HG03280 (cell line): ENCODE measurements at regions not wholly inside any gene's neighbourhood (a gene's known extent, or its start where the extent isn't known, plus 50 kb on each side); places are given as distances from the start of the nearest gene placed in this dataset.
"Not testable (repeated sequence)": the region's sequence is repeated elsewhere in the genome, so short reads cannot be mapped to it uniquely, and the experiment has no call there.

Experiments used
- ATAC-seq: cut with Tn5 transposase; IDR thresholded peaks from one replicate; pipeline ENCODE4 v1.9.1; 2021; ENCODE audit warnings: mild to moderate bottlenecking, moderate library complexity; ENCODE audit not compliant: unreplicated experiment

DNA sequence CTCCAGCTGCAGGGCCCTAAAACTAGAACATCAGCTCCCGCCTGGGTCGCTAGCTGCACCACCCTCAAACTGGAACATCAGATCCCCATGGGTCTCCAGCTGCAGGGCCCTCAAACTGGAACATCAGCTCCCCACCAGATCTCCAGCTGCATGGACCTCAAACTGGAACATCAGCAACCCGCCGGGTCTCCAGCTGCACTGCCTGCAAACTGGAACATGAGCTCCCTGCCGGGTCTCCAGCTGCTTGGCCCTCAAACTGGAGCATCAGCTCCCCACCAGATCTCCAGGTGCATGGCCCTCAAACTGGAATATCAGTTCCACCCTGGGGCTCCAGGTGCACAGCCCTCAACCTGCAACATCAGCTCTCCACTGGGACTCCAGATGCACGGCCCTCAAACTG lies 82.7 kb downstream of the TFRC start:
- not testable (repeated sequence) for ATAC-seq

- not testable (repeated sequence) for ATAC-seq
Observed at GRCh38 chr3:195996314-195996713, 85.6 kb downstream of the TFRC start.

DNA sequence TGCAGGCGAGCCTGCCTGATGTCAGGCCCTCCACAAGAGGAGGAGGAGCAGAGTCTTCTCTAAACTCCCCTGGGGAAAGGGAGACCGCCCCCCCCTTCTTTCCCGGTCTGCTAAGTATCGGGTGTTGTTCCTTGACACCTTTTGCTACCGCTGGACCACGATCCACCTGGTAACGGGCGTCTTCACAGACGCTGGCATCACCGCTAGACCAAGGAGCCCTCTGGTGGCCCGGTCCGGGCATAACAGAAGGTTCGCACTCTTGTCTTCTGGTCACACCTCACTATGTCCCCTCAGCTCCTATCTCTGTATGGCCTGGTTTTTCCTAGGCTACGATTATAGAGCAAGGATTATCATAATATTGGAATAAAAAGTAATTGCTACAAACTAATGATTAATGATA lies 86.0 kb upstream of the TNK2 start:
- not testable (repeated sequence) for ATAC-seq

GRCh38 chr3:195993671-195994070 lies 85.3 kb upstream of the TNK2 start:
- ATAC-seq, result not testable (repeated sequence)

DNA sequence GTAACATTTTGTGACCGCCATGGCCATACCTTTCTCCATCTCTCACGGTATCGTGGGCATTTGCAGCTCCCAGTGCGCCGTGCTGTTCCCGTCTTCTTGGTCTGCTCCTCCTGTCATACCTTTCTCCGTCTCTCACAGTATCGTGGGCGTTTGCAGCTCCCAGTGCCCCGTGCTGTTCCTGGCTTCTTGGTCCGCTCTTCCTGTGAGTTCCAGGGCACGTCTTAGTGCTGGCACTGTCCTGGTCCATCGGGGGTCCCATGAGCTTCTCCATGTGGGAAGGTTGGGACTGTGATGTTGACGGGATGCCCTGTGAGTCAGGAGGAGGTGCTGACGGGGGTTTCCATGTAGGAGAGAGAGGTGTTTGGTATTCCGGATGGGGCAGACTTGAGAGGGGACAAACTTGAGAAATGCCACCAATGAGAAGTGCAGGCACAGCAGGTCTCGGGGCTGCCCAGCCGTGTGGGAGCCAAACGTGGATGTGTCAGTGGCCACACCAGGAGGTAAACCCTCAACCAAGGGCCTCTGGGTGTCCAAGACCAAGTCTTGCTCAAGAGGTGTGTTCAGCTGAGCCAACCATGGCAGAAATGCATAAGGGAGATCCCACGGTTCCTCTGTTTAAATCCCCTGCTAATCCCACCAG lies 84.7 kb upstream of the TNK2 start:
- ATAC-seq, result not testable (repeated sequence)

GRCh38 chr3:195991986-195992385 lies 83.6 kb upstream of the TNK2 start:
- not testable (repeated sequence) for ATAC-seq

DNA sequence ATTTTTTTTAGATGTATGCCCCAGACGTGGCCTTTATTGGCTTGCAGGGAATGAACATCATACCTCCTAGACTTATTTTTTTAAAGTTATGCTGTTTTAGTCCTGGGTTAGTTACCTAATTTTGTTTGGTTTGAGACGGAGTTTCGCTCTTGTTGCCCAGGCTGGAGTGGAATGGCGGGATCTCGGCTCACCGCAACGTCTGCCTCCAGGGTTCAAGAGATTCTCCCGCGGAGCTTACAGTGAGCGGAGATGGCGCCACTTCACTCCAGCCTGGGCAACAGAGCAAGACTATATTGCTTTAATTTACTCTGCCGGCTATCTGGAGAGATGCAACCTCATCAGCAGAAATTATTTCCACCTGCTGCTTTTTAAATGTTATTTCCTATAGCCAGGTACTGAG lies 82.9 kb upstream of the TNK2 start:
- not testable (repeated sequence) for ATAC-seq

- not testable (repeated sequence) for ATAC-seq
Observed at GRCh38 chr3:195990841-195991174, 82.5 kb upstream of the TNK2 start.

DNA sequence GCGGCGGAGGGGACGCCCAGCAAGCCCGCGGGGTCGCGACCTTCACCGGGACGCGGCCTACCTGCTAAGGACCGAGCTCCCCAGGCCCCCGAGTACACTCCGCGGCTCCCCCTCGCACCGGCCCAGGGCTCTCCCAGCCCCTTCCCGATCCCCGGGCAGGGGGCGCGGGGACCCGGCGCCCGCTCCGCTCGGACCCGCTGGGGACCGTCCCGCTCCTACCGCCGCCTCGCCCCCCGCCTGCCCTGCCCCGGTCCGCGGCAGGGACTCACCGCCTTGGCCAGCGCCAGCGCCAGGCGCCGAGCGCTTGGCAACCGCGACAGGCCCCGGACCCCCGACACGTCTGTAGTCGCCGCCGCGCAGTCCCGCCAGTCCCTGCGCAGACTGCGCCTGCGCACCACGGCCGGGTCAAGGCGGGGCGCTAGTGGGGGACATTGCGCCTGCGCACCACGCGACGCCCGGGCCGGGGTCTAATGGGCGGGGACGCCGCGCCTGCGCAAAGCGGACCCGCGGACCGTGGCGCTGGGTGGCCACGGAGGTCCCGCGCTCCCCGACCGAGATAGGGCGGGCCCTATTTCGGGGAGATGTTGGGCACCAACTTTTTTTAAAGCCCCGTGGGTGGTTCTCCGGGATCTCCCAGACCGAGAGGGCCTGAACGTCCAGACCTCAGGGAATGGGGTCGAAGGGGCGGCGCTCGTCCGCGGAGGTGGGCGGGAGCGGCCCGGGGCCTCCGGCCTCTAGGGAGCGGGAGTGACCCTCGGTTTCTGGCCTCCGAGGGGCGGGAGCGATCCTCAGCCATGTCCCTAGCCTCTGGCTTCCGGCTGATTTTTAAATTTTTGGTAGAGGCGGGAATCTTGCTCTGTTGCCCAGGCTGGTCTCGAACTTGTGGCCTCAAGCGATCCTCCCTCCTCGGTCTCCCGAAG lies 81.8 kb upstream of the TNK2 start:
- peak; percentile 90 for ATAC-seq

DNA sequence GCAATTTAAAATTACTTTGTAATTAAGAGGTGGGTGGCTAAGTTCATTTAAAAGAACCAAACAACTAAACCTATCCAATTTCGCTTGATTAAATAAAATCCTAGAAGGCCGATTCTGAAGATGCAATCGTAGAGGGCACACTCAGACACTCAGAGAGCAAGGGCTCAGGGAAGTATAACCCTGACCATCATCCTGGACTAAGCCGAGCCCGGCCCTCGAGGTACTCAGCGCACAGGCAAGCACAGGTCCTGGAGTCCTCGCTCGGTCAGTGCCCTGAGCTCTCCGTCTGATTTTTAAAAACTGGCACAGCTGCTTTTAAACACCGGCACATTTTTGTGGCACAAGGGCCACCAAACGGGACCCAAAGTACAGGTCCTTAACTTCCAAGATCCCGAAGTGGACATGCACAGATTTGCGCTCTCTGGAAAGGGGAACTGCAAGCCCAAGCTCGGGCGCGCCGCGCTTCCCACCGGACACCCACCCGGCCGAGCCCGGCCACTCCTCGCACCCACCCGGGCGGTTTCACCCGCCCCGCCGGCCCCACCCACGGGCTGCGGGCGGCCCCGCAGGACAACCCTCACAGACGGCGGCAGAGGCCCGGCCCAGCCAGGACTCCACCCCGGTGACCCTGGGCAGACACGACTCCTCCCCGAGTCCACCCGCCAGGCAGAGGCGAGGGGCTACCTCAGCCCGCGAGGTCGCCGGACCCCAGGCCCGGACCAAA lies 81.0 kb upstream of the TNK2 start:
- ATAC-seq, result peak; percentile 44

DNA sequence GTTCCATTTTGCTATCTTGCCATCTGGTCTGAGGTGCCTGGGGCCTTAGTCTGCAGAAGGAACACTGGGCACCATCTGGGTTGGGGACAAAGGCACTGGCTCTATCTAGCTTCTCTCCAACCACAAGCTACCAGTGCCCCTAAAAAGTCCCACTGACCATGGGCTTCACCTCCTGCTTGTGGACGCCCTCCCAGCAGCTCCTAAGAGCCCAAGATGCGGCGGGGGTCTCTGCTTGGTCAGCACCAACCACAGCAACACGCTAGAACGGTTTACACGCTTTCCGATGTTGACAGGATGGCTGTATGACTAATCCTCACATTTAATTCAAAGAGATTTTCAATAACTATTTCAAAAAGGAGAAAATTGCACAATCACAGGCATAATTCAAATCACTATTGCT lies 80.4 kb upstream of the TNK2 start:
- ATAC-seq, result not testable (repeated sequence)

DNA sequence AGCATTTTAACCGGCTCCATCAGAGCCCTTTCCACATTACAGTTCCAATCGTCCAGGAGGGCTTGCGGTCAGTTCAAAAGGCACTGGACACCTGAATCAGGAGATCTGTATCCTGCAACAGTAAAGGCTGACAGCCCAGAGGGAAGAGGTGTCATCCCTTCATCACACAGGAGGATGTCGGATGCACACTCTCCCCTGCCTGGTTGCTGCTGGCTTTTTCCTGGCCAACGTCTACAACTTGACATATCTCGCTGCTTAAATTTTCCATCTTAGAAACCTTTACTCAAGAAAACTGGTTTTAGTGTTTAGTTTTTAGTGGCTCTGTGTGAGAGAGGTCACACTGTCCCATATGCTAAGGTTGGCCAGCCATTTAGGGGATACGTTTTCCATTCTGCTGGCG lies 78.7 kb upstream of the TNK2 start:
- not testable (repeated sequence) for ATAC-seq

DNA sequence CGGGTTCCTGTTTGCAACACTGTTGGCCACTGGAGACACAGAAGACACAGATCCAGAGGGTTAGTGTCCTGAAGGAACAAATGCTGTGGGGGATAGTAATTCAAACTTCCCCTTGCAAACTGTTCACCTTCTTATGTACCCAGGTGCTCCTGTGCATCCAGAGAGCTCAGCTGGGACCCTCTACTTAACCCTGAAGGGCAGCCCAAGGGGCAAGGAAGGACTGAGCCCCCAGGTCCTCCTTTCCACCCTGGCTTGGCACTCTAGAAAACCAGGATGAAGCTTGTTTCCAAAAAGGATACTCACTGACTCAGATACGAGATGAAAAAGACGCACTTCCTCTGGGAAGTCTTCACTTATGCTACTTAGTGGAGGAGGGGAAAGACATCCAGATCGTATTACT lies 78.2 kb upstream of the TNK2 start:
- not testable (repeated sequence) for ATAC-seq

GRCh38 chr3:195985348-195985920 lies 77.1 kb upstream of the TNK2 start:
- ATAC-seq, result not testable (repeated sequence)

- not testable (repeated sequence) for ATAC-seq
Observed at GRCh38 chr3:195984392-195985030, 76.2 kb upstream of the TNK2 start.

GRCh38 chr3:195983880-195984279 lies 75.5 kb upstream of the TNK2 start:
- ATAC-seq, result not testable (repeated sequence)

GRCh38 chr3:195982754-195983153 lies 74.4 kb upstream of the TNK2 start:
- not testable (repeated sequence) for ATAC-seq

GRCh38 chr3:195981778-195982177 lies 73.4 kb upstream of the TNK2 start:
- not testable (repeated sequence) for ATAC-seq

- not testable (repeated sequence) for ATAC-seq
Observed at GRCh38 chr3:195979877-195980276, 71.5 kb upstream of the TNK2 start.

- ATAC-seq, result not testable (repeated sequence)
Observed at GRCh38 chr3:195978585-195978984, 70.2 kb upstream of the TNK2 start.

GRCh38 chr3:195976876-195977275 lies 68.5 kb upstream of the TNK2 start:
- ATAC-seq, result not testable (repeated sequence)
